HepG2 (cell line): ENCODE measurements at regions not wholly inside any gene's neighbourhood (a gene's known extent, or its start where the extent isn't known, plus 50 kb on each side); places are given as distances from the start of the nearest gene placed in this dataset.

ENCODE experiments used
- ATAC-seq: fragments of 200-7000 bp; cut with Tn5 transposase; 3 replicates; pipeline ENCODE4 v1.9.1; 2020; ENCODE audit warnings: mild to moderate bottlenecking, moderate library complexity
- BruUV-seq: library from RNA; stranded (reverse); fragments of 400-500 nt; replicated peaks from 2 replicates; lab custom pipeline; 2021; lab: Mats Ljungman, UMichigan
- CTCF ChIA-PET: fragments of 300-600 bp; formaldehyde crosslinking; extraction: SDS; loops from one replicate; lab custom pipeline; 2021; ENCODE audit warnings: low total read pairs, inconsistent platforms, low intra/inter-chr PET ratio; lab: Yijun Ruan, JAX
- POLR2A ChIA-PET: fragments of 350-600 bp; sonication (Branson Sonifier 250); formaldehyde crosslinking; loops from one replicate; lab custom pipeline; 2020; ENCODE audit warnings: antibody characterized with exemption, inconsistent platforms; lab: Yijun Ruan, JAX
- DNase-seq: peaks from one replicate; pipeline ENCODE4 v3.0.0-alpha.2; 2015; ENCODE audit warnings: low spot score
- FAIRE-seq: peaks from 3 replicates; lab custom pipeline; 2011; peaks lifted over from hg19 to GRCh38; lab: Jason Lieb, UNC
- H2AFZ ChIP-seq: one replicate; pipeline ENCODE4 v1.6.1; 2011; ENCODE audit warnings: low read length, inconsistent platforms
- H3K27ac ChIP-seq: fragments of 300-600 bp; 3 replicates; pipeline ENCODE4 v1.8.0; 2011; ENCODE audit warnings: mixed run types, mild to moderate bottlenecking, mixed read lengths, low read length, inconsistent platforms; ENCODE audit not compliant: insufficient read depth; ENCODE audit errors: extremely low read length
- H3K27me3 ChIP-seq, 2 experiments: fragments of 200-600 bp in 1 of 2; 2 replicates in 1 of 2; 3 replicates in 1 of 2; pipeline versions ENCODE4 v1.6.0 to v1.8.0; 2011; ENCODE audit warnings: low read length in 2 of 2, mild to moderate bottlenecking in 2 of 2, moderate library complexity in 2 of 2, inconsistent platforms in 1 of 2; ENCODE audit not compliant: insufficient read depth in 2 of 2, control insufficient read depth in 1 of 2
- H3K36me3 ChIP-seq, 2 experiments: fragments of 200-600 bp in 1 of 2; replicated peaks in 1 of 2; 2 replicates in 1 of 2; 3 replicates in 1 of 2; pipeline versions ENCODE4 v1.5.1 to v1.8.0; 2011; ENCODE audit warnings: low read length in 2 of 2, inconsistent platforms in 1 of 2; ENCODE audit not compliant: insufficient read depth in 2 of 2, control insufficient read depth in 1 of 2
- H3K4me1 ChIP-seq: 2 replicates; pipeline ENCODE4 v1.5.1; 2012; ENCODE audit warnings: low read length, inconsistent platforms; ENCODE audit not compliant: insufficient read depth
- H3K4me2 ChIP-seq: 2 replicates; pipeline ENCODE4 v1.6.0; 2011; ENCODE audit warnings: low read depth, low read length, inconsistent platforms
- H3K4me3 ChIP-seq, 3 experiments: fragments of 200-600 bp in 1 of 3; sonication (generic), shearing (Covaris generic) in 1 of 3; replicated peaks in 1 of 3; 2 replicates each; pipeline ENCODE4 v1.5.1; 2011 to 2016; ENCODE audit warnings: low read length in 3 of 3, inconsistent platforms in 2 of 3, low read depth in 2 of 3, mild to moderate bottlenecking in 2 of 3, control low read depth in 1 of 3, mixed read lengths in 1 of 3; ENCODE audit not compliant: insufficient read depth in 1 of 3
- H3K79me2 ChIP-seq: one replicate; pipeline ENCODE4 v1.6.1; 2011; ENCODE audit warnings: low read length, inconsistent platforms; ENCODE audit not compliant: insufficient read depth
- H3K9ac ChIP-seq: 2 replicates; pipeline ENCODE4 v1.6.0; 2011; ENCODE audit warnings: mild to moderate bottlenecking, low read depth, low read length, inconsistent platforms; ENCODE audit not compliant: insufficient read depth
- H3K9me3 ChIP-seq: 2 replicates; pipeline ENCODE4 v1.5.1; 2012; ENCODE audit warnings: mild to moderate bottlenecking, low read length
- H4K20me1 ChIP-seq: 2 replicates; pipeline ENCODE4 v1.6.0; 2011; ENCODE audit warnings: inconsistent platforms, mild to moderate bottlenecking, low read length, moderate library complexity; ENCODE audit not compliant: insufficient read depth
- ATAD3A ChIP-seq: sonication (generic); formaldehyde crosslinking; IDR thresholded peaks from 2 replicates; pipeline ENCODE4 v1.4.0; 2020; ENCODE audit warnings: missing genetic modification reagents
- GPN1 ChIP-seq: sonication (generic); formaldehyde crosslinking; IDR thresholded peaks from 2 replicates; pipeline ENCODE4 v1.5.1; 2020; ENCODE audit warnings: missing genetic modification reagents, borderline replicate concordance
- HNRNPK ChIP-seq: fragments of 200-400 bp; formaldehyde crosslinking; IDR thresholded peaks from 2 replicates; pipeline ENCODE4 v1.6.1; 2018; ENCODE audit warnings: low read length, low read depth, moderate library complexity, mild to moderate bottlenecking; ENCODE audit not compliant: poor library complexity, severe bottlenecking
- MBD4 ChIP-seq: IDR thresholded peaks from 2 replicates; pipeline ENCODE4 v1.6.1; 2012; ENCODE audit warnings: low read length, inconsistent platforms, borderline replicate concordance
- PHF21A ChIP-seq: sonication (generic); formaldehyde crosslinking; IDR thresholded peaks from 2 replicates; pipeline ENCODE4 v1.5.0; 2020; ENCODE audit warnings: mild to moderate bottlenecking, missing genetic modification reagents
- SMARCE1 ChIP-seq: fragments of 450-650 bp; IDR thresholded peaks from 2 replicates; pipeline ENCODE4 v1.6.1; 2017; ENCODE audit warnings: borderline replicate concordance
- SNAI1 ChIP-seq: sonication (generic); formaldehyde crosslinking; IDR thresholded peaks from 2 replicates; pipeline ENCODE4 v1.5.0; 2020; ENCODE audit warnings: mild to moderate bottlenecking, missing genetic modification reagents, borderline replicate concordance
- ZNF616 ChIP-seq: sonication (generic); formaldehyde crosslinking; IDR thresholded peaks from 2 replicates; pipeline ENCODE4 v1.5.0; 2020; ENCODE audit warnings: low read depth, mild to moderate bottlenecking, missing genetic modification reagents
- WGBS: methylation state at CpG from one replicate; pipeline ENCODE4 v1.1.6; 2017; ENCODE audit warnings: low lambda C conversion rate; 5-methylcytosine and 5-hydroxymethylcytosine counted together
- in situ Hi-C: cut with HindIII; loops from 2 replicates; pipeline ENCODE4 v1.10.0; 2017; ENCODE audit warnings: low pct_unique_long_range_greater_than_20kb; ENCODE audit not compliant: extremely low pct_ligation_motif_present
- intact Hi-C: fragments of 100-400 bp; cut with micrococcal nuclease; formaldehyde crosslinking; loops from one replicate; pipeline ENCODE4 v1.10.0; 2022; ENCODE audit not compliant: unreplicated experiment
- TF ChIP-seq, protein P1 (sequence below): sonication (generic); formaldehyde crosslinking; IDR thresholded peaks from 2 replicates; pipeline ENCODE4 v1.5.1; 2020; ENCODE audit warnings: missing genetic modification reagents, mild to moderate bottlenecking, borderline replicate concordance
- TF ChIP-seq, protein P2 (sequence below): sonication (generic); IDR thresholded peaks from 2 replicates; pipeline ENCODE4 v1.6.1; 2016; ENCODE audit warnings: low read depth, borderline replicate concordance
- TF ChIP-seq, protein P3 (sequence below): sonication (generic); formaldehyde crosslinking; IDR thresholded peaks from 2 replicates; pipeline ENCODE4 v1.4.0; 2020; ENCODE audit warnings: missing genetic modification reagents, borderline replicate concordance
- TF ChIP-seq, protein P4 (sequence below): sonication (generic); formaldehyde crosslinking; IDR thresholded peaks from 2 replicates; pipeline ENCODE4 v1.4.0; 2020; ENCODE audit warnings: mild to moderate bottlenecking, missing genetic modification reagents

DNA sequence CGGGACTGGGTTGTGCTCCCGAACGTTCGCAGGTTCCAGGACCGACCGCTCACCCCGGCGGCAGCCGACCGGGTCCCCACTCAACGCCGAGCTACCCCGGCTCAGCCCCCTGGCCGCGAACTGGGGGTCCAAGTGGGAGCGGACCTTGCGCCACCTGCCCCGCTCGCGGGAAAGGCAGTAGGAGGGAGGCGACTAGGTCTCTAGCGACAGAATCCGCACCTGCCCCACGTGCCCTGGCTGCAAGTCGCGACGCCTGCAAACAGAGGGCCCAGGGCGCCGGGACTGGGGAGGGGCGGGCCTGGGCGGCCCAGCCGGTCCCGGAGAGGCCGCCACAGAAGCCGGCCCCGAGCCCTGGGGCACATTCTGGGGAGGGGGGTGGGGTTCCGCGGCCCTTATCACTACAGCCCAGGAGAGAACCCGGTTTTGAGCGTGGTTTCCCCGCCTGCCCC is 239.2 kb upstream of the CPNE8 start (continued):
- no peak for TF ChIP-seq GPN1

DNA sequence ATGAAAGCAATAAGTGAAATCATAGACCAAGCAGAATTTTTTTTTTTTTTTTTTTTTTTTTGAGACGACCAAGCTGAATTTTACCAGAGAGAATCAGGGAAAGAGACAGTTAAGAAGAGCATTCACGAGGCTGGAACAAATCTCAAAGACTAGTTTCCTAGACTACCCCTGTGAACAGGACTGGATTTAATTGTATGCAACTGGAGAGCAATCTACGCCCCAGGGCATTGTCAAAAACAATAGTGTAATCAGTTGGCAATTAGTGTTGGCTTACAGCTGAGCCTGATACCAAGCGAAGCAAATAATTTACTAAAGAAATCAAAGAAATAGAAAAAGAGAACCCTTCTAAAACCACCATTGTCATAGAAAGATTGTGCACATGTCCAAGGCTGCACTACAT is 232.9 kb upstream of the CPNE8 start:
- no peaks in the 10 kb centered on the region for H3K4me1 ChIP-seq
- H3K4me3 ChIP-seq, result no peak overlapping the region
- no peak overlapping the region for H3K9ac ChIP-seq
- H3K79me2 ChIP-seq, result no peaks in the 10 kb centered on the region
- ChIA-PET POLR2A (no interaction called here), CTCF (no interaction called here)
- H4K20me1 ChIP-seq, result no peaks in the 10 kb centered on the region
- no peak overlapping the region for H3K4me2 ChIP-seq
- H2AFZ ChIP-seq, result no peak overlapping the region
- ATAC-seq (no peak), FAIRE-seq (no peak), DNase-seq (no peak)
- H3K27me3 ChIP-seq, result no peaks in the 10 kb centered on the region
- H3K36me3 ChIP-seq, result no peaks in the 10 kb centered on the region
- no peak overlapping the region for H3K27ac ChIP-seq
- 6% methylated on average over 4 of the region's 4 CpGs for WGBS
- intact Hi-C loops, result no loop called here
- in situ Hi-C loops, result no loop called here
- no TSS peak for BruUV-seq
- no peaks in the 10 kb centered on the region for H3K9me3 ChIP-seq
- TF ChIP-seq MBD4, result no peak
- TF ChIP-seq SMARCE1, result no peak
- no peak for TF ChIP-seq ATAD3A (CRISPR knock-in tag)
- TF ChIP-seq HNRNPK, result no peak
- TF ChIP-seq PHF21A (CRISPR knock-in tag), result no peak
- TF ChIP-seq ZNF616, result no peak
- TF ChIP-seq, protein P1, sequence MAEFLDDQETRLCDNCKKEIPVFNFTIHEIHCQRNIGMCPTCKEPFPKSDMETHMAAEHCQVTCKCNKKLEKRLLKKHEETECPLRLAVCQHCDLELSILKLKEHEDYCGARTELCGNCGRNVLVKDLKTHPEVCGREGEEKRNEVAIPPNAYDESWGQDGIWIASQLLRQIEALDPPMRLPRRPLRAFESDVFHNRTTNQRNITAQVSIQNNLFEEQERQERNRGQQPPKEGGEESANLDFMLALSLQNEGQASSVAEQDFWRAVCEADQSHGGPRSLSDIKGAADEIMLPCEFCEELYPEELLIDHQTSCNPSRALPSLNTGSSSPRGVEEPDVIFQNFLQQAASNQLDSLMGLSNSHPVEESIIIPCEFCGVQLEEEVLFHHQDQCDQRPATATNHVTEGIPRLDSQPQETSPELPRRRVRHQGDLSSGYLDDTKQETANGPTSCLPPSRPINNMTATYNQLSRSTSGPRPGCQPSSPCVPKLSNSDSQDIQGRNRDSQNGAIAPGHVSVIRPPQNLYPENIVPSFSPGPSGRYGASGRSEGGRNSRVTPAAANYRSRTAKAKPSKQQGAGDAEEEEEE (CRISPR knock-in tag), result no peak
- TF ChIP-seq, protein P2, sequence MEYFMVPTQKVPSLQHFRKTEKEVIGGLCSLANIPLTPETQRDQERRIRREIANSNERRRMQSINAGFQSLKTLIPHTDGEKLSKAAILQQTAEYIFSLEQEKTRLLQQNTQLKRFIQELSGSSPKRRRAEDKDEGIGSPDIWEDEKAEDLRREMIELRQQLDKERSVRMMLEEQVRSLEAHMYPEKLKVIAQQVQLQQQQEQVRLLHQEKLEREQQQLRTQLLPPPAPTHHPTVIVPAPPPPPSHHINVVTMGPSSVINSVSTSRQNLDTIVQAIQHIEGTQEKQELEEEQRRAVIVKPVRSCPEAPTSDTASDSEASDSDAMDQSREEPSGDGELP, result no peak
- TF ChIP-seq, protein P3, sequence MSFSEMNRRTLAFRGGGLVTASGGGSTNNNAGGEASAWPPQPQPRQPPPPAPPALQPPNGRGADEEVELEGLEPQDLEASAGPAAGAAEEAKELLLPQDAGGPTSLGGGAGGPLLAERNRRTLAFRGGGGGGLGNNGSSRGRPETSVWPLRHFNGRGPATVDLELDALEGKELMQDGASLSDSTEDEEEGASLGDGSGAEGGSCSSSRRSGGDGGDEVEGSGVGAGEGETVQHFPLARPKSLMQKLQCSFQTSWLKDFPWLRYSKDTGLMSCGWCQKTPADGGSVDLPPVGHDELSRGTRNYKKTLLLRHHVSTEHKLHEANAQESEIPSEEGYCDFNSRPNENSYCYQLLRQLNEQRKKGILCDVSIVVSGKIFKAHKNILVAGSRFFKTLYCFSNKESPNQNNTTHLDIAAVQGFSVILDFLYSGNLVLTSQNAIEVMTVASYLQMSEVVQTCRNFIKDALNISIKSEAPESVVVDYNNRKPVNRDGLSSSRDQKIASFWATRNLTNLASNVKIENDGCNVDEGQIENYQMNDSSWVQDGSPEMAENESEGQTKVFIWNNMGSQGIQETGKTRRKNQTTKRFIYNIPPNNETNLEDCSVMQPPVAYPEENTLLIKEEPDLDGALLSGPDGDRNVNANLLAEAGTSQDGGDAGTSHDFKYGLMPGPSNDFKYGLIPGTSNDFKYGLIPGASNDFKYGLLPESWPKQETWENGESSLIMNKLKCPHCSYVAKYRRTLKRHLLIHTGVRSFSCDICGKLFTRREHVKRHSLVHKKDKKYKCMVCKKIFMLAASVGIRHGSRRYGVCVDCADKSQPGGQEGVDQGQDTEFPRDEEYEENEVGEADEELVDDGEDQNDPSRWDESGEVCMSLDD (CRISPR knock-in tag), result no peak
- TF ChIP-seq, protein P4, sequence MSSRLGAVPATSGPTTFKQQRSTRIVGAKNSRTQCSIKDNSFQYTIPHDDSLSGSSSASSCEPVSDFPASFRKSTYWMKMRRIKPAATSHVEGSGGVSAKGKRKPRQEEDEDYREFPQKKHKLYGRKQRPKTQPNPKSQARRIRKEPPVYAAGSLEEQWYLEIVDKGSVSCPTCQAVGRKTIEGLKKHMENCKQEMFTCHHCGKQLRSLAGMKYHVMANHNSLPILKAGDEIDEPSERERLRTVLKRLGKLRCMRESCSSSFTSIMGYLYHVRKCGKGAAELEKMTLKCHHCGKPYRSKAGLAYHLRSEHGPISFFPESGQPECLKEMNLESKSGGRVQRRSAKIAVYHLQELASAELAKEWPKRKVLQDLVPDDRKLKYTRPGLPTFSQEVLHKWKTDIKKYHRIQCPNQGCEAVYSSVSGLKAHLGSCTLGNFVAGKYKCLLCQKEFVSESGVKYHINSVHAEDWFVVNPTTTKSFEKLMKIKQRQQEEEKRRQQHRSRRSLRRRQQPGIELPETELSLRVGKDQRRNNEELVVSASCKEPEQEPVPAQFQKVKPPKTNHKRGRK, result no peak
- TF ChIP-seq SNAI1 (CRISPR knock-in tag), result no peak
